GM21390 (cell line): ENCODE measurements at regions not wholly inside any gene's neighbourhood (a gene's known extent, or its start where the extent isn't known, plus 50 kb on each side); places are given as distances from the start of the nearest gene placed in this dataset.

Experiments
- ATAC-seq: cut with Tn5 transposase; IDR thresholded peaks from one replicate; pipeline ENCODE4 v1.9.1; 2021; ENCODE audit not compliant: unreplicated experiment

DNA sequence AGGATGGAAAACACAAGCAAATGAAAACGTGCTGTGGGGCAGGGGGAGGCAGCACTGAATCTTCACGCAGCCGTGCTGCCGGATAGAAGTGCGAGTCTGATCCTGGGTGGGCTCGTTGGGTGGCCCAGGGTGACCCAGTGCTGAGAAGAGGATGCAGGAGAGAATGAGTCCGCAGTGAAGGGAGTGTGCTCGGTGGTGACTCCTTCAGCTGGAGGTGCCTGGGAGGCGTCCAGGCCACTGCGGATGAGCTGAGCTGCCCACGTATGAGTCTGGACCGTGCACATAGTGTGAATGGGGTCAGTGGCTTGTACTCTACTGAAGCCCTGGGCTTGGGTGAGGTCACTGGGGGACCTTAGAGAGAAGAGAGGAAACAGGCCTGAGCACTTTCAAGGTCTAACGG, 190.0 kb upstream of the MGMT start:
- no peak for ATAC-seq

DNA sequence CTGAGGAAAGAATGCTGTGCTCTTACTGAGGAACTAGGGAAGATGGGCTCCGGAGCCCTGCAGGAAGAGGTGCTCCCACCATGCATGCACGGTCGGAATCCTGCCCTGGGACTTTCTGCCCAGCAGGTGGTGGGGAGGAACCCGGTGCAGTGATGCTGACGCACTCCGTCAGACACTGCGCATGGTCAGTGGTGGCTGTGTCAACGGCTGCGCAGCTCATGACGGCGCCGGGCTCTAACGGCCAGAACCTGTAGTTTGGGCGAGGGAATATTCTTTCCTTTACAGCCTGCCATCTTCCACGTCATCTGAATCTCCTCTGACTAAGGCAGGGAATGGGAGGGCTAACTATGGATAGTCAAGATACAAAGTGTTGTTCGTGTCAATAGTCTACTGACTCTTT, 189.2 kb upstream of the MGMT start:
- ATAC-seq, result no peak

DNA sequence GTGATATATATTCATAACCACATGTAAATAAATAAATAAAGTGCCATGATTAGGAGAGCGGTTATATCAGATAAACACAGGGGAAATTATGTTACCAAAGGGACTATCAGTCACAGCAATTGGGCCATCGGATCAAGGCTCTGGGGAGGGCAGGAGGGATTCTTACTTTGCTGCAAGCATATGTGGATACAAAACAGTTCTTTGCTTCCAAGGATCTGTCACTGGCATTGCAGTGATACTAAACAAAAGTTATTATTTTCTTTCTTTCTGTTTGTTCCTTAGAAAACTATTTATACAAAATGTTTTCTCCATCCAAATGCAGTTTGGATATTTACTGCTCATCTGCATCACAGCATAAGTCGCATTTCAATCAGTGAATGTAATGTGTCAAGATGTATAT, 188.4 kb upstream of the MGMT start:
- no peak for ATAC-seq

DNA sequence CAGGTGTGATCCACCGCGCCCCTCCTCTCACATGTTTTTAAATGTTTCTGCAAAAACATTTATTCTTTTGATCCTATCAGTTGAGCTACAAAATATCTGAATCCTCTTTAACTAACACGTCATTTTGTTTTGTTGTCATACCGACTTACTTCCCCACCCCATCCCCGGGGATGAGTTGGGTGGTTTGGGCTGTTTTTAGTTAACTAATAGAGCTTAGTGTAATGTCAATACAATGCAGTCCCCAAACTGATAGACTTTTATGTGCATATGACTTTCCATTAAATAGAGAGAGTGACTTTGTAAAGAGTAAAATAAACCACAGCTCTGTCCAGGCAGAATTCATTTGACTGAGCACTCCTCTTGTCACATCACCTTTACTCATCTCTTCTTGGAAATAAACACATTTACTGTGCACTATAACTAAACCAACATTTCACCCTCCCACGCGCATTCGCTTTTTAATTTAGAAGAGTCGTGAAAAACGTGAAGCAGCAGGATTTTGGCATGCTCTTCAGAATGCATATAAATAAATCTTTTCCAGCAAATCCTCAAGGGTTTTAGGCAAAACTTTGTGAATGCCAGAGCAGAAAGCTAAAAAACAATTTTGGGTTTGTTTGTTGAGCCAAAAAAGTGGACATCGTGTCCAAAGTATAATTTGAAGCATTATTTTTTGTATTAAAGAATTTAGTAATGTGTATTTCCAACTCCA, 187.4 kb upstream of the MGMT start:
- ATAC-seq, result no peak

DNA sequence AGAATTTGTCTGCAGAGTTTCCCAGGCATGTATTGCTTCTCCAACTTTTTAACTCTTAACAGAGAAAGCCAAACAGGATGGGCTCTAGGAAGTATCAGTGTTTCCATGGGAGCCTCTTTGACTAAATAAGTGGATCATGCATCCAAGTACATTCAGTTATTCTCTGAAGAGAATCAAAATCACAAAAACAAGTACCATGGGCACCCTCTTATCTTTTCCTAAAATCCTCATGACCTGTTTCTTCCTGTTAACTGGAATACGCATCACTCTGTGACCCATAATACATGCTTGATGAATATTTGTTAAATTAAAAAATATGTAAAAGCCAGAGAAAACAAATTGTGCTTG, 186.9 kb upstream of the MGMT start:
- ATAC-seq, result no peak

DNA sequence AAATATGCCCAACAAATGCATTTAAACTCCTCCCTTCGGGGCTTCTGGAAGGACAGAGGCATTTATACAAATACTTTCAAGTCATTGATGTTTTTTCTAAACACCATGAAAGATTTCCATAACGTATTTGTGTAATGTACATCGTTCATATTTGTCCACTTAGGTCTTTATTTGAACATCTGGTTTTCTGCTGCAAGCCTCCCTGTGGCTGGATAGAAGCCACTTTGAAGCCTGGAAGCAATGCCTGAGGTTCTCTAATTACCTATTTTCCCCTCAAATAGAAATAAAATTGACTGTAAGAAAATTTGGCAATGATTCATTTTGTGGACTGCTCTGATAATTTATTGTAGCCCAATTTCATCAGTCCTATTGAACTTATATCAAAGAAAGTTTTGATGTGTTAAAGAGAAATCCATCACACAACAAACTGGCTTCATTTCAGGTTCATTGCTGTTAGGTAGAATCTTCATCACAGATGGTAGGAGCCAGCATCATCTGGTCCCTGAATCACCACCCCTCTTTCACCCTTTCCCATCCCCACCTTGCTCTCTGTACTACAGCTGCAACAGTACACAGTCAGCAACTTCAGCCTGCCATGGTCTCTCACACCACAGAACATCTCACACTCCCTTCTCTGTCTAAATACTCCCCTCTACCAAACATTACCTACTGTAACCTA, 186.0 kb upstream of the MGMT start:
- no peak for ATAC-seq

DNA sequence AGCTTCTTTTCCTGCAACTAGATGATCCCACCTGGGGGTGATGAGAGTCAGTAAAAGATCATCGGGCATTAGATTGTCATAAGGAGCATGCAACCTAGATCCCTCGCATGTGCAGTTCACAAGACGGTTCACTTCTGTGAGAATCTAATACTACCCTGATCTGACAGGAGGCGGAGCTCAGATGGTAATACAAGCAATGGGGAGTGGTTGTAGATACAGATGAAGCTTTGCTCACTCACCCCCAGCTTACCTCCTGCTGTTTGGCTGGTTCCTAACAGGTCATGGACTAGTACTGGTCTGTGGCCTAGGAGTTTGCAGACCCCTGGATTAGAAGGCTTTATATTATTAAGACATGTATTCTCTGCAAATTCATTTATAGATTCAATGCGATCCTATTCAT, 181.6 kb upstream of the MGMT start:
- no peak for ATAC-seq

DNA sequence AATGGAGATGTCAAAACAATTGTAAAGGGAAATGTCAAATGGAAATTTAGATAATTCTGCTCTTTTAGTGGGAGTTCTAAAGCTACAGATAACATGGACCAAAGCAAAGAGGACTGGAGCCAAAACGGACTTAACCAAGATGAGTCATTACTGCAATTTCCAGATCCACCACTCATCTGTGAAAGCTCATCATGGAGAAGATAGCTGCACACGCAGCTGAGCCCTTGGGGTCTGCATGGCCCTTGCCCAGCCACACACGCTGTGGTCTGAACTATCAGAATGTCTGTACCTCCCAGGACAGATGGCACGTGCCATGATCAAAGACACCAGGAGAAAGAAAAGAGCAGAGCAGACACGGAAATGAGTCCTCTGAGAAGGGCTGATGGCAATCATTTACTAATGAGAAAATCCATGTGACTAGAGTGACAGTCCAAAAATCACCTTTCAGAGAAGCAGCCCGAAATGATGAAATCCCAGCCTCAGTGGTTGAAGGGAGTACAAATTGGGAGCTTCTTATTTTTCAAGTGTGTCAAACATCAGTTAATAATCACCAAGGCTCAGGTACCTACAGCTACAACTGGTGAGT, 177.9 kb upstream of the MGMT start:
- ATAC-seq, result no peak

DNA sequence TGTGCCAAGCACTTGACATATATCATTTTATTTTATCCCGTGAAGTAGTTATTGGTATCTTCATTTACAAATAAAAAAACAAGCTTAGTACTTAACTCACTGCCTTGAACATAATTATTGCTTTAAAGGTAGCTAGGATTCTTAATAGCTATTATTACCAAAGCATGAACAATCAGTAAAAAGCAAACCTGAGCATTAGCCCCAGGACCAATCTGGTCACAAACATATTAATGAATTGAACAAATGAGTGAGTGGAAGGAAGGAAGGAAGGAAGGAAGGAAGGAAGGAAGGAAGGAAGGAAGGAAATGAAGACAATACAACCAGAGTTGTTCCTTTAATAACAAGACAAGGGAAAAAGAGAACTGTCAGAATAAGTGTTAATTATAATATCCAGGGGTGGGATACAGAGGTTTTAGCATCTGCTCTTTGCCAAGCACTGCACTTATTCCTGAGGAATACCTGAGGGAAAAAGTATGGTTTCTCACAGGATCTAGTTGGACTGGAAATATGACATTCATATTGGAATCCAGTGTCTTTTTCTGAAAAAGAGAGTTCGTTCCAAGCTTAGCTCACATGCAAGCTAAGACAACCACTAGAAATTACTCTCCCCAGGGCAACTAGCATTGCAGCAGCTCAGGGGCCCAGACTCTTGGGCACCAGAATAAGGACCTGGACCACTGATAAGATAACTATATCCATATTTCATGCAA, 172.9 kb upstream of the MGMT start:
- no peak for ATAC-seq

DNA sequence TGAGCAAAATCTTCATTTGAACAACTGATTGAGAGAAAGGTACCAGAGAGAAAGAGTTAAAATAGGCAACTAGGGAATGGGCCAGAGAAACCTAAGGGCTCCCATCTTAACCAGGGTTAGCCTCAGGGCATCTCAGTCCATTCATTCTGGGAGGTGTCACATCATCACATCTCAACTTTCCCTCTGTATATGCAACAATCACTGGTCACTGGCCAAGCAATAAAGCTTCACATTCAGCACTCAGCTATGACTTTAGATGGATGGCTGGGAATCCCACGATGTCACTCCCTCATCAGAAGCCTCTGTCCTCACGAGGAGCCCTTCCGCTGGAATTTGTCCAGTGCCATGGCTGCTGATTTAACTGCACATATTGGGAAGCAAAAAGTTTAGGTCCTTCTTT, 172.1 kb upstream of the MGMT start:
- no peak for ATAC-seq

DNA sequence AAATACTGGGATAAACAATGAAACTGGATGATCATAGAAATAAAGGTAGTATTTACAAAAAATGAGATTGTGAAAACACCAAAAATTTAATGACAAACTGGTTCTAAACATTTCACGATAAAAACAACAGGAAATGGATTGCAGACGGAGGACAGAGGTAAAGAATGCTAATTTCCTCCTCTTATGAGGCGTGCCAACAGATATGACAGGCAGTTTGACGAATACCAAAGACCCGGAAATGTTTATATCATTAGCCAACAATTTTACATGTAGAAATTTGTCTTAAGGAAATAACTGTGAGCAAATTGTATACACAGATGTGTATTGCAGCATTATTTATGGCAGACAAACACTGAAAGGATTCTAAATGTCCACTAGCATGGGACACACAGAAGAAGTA, 162.0 kb upstream of the MGMT start:
- no peak for ATAC-seq

DNA sequence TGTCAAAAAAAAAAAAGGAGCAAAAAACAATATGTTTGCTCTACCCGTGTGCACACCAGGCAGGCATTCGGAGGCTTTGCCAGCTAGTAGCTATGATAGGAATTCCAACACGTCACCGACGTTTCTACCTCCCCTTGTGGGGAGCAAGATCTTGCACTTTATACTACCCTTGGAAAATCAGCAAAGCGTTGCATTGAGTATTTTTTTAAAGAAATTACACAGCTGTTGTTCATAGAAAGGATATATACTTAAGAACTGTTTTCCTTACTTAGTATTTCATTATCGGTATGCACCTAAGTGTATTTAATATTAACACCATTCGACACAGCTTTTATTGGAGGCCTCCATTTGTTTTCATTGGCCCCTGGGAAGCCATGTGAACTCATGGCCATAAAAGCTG, 159.9 kb upstream of the MGMT start:
- no peak for ATAC-seq

DNA sequence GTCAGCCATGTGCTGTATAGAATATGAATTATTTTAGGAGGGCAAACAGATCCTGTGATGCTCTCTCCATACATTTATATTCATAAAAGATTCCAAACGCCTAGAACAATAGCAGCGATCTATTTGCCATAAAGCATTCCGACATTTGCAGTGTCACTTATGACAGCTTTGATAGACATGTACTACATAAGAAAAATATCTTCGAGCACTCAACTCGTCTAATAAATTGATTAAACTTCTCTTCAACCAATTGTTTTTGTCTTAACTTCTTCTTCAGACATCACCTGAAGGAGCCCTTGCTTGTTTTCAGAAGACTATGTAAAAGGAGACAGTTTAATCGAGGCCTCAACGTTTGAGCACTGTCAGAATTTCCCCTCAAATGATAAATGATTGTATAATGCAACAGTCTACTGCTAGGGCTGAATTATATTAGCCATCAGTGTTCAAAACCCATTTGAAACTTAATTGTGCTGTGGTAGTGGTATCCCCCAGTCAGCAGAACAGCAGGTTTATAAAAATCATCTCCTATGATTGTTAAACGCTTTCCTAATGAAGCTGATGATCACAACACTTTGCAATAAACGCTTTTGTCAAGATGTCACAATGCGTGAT, 158.0 kb upstream of the MGMT start:
- ATAC-seq, result no peak

DNA sequence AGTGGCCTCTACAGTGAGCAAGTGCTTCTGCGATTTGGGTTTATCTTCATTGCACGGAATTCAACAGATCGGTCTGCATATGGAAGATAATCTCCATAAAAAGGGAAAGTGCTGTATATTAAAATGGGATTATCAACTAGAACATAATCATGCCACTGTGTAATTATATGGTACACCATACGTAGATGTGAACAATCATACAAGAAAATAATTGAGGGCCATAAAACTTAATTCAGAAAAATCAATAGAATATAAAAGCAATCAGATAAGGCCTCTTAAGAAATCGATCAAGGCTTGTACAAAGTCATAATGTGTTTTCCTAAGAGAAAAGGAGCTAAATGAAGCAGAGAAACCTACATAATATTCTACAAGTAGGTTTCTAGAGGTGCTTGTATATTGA, 157.5 kb upstream of the MGMT start:
- no peak for ATAC-seq

DNA sequence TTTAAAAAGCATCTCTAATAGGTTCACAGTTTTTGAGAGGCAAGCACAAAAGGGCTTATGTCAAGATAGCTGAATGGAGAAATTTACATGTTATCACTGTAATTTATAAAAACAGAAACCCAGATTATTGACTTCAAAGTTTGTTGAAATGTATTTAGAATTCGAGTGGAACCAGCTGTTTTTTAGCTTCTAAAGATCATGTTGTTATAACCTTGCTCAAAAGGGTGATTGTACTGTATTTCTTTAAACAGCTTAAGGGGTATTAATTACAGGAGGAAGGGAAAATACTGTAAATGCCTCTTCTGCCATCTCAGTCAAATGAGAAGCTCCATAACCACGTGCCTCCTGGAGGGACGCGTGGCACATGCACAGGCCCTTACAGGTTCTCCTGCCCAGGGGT, 156.2 kb upstream of the MGMT start:
- no peak for ATAC-seq

DNA sequence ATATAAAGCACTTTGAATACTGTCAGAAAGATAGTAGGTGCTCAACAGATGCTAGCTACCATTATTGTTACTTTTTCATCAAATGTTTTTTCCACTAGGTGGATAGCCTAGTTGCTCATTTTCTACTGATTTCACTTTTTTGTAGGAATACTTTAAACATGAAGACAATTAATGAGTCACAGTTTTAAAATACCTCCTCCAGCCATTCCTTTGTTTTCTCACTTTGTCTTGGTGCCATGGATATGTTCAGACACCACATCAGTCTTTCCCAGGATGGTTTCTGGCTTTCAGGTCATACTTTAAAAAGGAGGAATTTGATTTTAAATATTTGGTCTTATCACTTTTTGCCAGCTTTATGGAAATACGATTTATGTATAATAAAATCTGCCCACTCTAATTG, 147.1 kb upstream of the MGMT start:
- no peak for ATAC-seq

DNA sequence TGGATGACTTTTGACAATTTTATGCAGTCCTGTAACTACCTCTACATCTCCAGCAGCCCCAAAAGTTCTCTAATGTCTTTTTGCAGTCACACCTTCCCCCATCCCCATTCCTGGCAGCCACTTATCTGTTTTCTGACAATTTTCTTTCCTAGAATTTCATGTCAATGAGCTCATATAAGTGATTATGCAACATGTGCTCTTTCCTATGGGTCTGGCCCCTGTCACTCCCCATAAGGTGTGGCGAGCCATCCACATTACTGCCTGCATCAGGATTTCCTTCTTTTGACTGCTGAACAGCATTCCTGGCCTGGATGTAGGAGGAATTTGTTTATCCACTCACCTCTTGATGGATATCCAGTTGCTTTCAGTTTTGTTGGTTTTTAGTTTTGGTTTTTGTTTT, 146.7 kb upstream of the MGMT start:
- ATAC-seq, result no peak

DNA sequence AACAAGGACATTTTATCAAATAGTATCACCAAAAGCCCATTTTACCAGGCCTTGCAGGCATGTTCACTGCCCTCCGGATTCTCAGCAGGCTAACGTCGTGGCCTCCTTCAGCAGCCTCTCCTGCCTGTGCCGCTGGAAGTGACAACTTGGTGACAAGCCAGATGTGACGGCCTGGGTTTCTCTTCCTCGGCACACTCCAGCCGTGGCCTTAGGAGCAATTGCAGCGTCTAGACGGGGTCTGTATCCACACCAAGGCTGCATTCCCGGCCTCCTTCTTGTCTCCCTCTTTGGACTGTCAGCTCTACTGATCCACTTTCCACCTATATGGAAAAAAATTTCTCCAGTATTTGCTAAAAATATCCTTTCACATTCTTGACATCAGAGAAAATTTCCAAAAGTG, 145.3 kb upstream of the MGMT start:
- ATAC-seq, result no peak

DNA sequence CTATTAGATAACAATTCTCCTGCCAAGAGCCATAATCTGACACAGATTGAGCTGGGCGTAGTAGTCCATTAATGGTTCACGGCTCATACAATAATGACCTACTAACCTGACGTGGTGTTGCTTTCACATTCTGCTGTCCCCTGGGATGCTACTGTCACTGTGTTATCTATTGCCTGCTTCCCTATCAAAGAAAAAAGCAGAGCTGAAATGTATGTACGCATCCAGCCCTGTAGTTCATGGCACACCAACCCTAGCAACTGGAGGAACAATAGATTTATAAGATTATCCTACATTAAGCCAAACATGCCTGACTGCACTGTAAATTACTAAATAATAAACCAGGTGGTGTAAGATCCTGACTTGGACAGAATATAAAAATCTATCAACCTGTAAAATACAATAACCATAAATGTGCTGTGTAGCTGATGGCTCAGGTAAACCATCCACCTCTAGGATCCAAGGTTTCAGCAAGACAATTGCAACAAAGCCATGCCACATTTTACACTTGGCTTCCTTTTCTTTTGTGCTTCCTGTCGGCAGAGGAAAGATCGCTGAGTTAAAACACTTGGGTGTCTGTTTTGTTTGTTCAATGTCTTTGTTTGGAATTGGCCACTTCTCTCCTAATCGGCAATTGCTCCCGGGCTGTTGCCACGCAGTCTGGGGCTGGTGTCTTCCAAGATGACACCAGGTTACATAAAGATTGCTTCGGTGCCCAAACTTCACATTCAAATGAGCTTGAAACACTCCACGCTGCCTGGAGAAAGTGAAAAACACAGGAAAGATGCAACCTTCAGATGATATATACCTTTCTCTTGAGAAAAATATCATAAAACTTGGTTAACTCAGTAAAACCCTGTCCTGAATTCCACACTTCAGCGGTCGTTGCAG, 143.9 kb upstream of the MGMT start:
- no peak for ATAC-seq

DNA sequence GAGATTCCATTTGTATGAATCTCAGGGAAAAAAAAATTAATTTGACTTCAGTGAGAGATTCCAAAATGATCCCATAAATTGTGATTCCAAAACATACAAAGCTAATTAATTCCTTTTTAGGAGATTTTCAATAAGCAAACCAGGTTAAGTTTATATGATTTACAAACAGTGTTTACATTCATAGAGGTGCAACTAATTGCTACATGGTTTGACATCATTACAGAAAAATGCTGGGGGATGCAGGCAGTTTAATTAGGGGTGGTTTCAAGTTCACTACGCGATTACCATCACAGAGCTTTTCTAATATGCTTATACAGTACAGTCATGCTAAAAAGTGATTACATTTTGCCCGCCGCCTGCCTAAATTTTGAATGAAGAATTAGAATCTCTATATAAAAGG, 143.2 kb upstream of the MGMT start:
- no peak for ATAC-seq

DNA sequence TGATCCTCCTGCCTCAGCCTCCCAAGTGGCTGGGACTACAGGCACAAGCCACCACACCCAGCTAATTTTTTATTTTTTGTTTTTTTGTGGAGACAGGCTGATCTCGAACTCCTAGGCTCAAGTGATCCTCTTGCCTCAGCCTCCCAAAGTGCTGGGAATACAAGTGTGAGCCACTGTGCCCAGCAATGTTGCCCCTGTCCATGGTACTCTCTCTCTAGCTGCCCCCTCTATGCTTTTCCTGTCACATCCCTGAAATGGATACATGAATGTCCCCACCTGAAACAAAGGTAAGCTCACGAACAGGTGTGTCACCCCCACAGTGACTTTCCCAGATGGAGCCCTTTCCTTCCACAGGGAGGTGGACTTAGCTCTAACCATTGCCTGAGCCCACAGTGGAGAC, 141.1 kb upstream of the MGMT start:
- ATAC-seq, result no peak
